GM23248 (cell line): ENCODE measurements at regions not wholly inside any gene's neighbourhood (a gene's known extent, or its start where the extent isn't known, plus 50 kb on each side); places are given as distances from the start of the nearest gene placed in this dataset.

Source experiments
- EZH2 ChIP-seq: fragments of 200-600 bp; sonication (generic); IDR thresholded peaks from 2 replicates; pipeline ENCODE4 v1.6.1; 2018; ENCODE audit warnings: antibody characterized with exemption, mild to moderate bottlenecking; ENCODE audit not compliant: insufficient read depth, poor library complexity, severe bottlenecking
- EZH2phosphoT487 ChIP-seq: fragments of 200-600 bp; sonication (generic); IDR thresholded peaks from 2 replicates; pipeline ENCODE4 v1.6.1; 2018; ENCODE audit warnings: antibody characterized with exemption, moderate library complexity, mild to moderate bottlenecking, low read depth; ENCODE audit not compliant: insufficient read depth

DNA sequence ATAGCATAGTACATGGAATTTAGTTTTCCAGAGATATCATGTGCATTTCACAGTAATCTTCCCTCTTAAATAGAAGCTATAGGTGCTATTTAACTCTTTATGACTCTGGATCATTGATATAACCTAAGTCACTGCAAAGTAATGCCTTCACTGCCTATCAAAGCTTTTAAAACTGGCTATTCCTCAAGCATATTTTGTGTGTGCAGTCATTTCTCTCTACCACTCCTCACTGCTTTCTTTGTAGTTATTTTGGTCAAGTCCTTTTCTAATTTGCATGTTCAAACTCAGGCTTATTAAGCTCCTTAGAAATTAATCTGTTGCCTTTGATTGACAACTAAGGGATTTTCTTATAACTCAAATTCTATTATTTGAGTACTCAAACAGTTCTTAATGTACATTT lies 79.4 kb upstream of the PLEKHG7 start:
- TF ChIP-seq EZH2phosphoT487 (no peak), EZH2 (no peak)
